Superior temporal gyrus (tissue), 1 donor: ENCODE measurements at regions not wholly inside any gene's neighbourhood (a gene's known extent, or its start where the extent isn't known, plus 50 kb on each side); places are given as distances from the start of the nearest gene placed in this dataset.

Source experiments
- DNase-seq: peaks from one replicate; pipeline ENCODE4 v3.0.0-alpha.2; 2016; ENCODE audit errors: extremely low spot score

DNA sequence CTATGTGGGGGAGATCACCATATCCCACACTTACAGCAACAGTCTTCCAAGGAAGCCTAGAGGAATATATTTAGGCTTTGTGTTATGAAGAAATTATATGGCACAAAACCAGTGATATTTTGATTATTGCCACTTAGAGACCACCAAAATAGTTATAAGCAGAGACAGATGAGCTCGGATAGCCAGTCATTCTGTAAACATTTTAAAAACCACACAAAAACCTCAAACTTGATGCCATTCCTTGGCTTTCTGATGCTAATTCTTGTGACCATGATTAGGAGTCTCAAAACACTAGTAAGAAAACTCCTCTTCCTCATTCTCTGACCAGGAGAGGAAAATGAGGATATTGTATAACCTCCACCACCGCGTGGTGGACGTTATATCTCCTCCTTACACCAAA is 496.4 kb downstream of the FOXO1 start:
- no peak for DNase-seq

DNA sequence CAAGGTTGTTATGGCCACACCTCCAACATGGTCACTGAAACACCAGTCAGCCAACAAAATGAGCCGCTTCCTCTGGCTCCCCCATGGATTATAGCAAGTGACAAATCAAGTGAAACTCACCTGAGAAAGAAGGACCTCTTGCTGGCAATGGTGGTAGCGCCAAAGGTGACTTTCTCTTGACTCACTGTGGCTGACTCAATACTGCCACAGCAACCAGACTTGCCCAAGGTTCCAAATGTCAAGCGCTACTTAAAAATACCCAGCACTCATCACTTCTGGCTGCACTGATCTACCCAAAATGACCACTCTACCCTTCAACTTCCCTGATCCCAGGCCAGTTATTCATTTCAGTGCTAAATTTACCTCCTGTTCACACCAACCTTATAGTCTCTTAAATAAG is 495.5 kb downstream of the FOXO1 start:
- no peak for DNase-seq

DNA sequence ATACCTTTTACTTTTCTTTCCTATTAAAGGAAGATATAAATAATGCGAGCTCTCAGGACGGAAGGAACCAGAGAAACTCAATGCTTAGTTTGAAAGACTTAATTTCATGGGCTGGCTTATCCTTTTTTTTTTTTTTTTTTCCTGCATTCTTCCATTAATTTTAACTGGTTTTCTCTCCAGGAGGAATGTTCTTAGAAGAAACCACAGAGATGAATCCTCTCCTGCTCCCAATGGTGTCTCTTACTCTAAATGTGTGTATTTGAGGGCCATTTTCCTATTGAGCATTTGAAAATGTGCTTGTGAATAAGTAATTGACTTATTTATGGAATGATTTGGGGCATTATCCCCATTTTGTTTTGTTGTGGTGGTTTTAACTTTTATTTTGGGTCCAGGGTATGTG is 494.9 kb downstream of the FOXO1 start:
- DNase-seq = no peak

DNA sequence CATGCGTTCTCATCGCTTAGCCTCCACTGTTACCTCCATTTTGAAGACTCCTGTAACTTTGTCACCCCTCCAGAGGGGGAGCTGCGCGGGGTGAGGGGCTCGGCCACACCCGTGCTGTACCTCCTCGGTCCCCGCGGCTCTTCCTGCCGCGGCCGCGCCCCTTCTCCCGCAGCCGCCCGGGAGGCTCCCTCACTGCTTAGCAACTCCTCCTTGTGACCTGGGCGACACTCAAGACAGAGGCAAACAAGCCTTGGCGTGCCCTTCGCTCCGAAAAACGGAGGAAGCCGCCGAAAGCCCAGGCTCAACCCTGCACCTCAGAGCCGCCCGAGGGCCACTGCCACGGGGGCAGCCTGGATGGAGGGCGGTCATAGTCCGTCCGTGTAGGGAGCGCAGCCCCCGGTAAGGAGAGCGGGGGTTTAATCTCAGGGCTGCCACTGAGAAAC is 494.3 kb downstream of the FOXO1 start:
- no peak for DNase-seq

DNA sequence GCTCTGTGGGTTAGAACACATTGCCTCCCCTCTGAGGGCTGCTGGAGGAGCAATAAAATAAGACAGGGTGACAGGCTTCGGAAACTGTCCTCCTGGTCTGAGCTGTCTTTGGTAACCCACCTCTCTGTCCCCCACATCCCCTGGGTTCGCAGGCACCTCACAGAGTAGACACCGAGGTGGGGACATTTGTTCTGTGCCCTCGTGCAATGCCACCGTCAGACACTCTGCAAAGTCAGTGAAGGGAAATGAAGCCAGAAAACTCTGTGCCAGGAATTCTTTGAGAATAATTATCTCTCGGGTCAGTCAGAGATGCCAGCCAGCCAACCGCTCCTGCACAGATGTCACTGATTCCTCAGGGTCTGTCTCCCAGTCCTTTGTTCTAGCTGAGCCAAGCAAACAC is 493.6 kb downstream of the FOXO1 start:
- no peak for DNase-seq

DNA sequence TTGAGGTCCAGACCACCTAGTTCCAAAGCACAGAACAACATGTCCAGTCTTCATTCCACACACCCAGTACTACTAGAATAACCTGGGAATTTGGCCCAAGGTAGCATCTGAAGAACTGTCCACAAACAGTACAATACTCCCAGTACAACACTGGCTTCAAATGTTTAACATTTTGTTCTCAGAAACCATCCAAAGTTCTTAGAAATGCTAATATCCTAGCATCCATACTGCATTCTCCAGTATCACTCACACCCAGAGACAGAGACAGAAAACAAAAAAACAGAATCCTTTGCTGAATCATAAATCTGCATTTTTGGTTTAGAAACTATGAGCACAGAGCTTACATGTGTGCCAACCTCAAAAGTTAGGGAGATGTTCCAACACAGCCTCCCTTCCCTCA is 490.8 kb downstream of the FOXO1 start:
- no peak for DNase-seq

DNA sequence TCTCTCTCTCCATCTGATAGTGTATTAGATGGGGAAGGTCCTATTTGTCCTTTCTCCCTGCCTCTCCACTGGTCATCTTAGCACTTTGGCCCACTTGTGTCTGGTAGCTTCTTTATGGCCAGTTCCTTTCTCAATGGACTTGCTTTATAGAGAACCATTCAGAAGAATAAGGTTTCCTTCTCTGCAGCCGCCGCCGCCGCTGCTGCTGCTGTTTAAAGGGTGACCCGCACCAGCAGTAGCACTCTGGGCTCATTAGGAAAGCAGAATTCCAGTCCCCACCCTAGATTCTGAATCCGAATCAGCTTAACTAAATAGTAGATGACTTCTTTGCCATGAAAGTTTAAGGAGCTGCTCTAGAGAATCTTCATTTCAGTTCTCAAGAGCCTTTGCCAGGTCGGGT is 490.2 kb downstream of the FOXO1 start:
- DNase-seq = no peak

DNA sequence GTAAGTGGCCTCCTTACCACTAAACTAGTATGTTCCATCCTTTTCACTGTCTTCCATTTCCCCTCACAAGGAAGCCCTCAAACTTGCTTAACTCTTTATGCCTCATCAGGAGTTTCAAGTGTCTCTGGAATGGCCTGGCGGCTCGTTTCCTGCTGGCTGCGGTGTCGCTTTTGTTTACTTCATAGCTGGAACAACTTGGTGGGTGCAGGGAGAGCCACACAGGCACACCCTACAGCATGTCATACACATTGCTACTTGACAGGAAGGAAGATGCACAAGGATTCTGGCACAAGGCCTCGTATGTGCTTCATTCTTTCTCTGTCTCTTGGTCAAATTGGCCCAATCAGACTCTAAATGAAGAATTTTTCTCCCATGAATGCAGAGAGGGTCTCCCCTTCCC is 488.3 kb downstream of the FOXO1 start:
- DNase-seq = no peak

DNA sequence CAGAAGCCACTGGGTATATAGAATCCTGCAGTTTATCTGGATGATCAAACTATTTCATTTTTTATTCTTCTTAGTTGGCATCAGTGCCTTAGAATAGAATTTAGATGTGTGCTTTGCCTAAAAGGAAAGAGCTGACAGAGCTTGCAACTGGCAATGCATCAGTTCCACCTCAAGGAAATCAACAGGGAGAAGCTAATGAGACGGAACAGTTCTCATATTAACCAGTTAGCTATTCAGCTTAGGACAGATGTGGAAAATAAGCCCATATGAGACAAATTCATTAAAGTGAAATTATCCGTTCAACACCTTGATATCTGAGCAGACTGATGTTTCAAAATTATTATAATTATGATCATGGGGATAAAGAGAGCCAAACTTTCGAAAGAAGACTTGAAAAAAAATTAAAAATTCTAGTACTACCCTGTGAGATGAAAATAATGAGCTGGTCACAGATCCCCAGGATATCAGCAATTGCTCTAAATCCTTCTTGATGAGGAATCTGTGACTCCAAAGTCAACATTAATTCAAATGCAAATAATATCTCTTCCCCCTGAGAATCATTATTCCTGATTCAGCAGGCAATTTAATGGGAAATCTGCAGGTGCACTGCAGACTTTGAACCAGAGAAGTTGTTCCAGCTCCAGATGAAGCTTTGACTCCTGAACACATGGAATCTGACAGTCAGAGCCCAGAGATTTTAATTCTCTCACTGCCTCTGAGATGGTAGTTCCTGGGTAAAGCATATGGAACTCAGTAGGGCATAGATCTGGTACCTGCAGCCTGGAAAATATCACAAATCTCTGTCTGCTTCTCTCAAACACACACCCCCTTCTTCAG is 486.8 kb downstream of the FOXO1 start:
- no peak for DNase-seq

DNA sequence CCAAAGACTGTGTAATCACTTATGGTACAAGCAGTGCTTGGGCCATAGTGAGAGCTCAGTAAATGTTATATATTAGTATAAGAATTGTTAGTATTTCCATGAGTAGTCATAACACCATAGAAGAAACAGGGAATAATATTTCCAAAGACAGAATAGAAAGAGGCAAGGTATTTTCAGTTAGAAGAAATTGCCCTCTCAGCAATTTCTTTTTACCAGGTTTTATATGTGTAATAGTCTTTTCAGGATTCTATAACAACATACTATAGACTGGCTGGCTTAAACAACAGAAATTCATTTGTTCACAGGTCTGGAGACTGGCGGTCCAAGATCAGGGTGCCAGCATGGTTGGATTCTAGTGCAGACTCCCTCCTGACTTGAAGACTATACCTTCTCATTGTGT is 485.7 kb downstream of the FOXO1 start:
- DNase-seq = no peak

DNA sequence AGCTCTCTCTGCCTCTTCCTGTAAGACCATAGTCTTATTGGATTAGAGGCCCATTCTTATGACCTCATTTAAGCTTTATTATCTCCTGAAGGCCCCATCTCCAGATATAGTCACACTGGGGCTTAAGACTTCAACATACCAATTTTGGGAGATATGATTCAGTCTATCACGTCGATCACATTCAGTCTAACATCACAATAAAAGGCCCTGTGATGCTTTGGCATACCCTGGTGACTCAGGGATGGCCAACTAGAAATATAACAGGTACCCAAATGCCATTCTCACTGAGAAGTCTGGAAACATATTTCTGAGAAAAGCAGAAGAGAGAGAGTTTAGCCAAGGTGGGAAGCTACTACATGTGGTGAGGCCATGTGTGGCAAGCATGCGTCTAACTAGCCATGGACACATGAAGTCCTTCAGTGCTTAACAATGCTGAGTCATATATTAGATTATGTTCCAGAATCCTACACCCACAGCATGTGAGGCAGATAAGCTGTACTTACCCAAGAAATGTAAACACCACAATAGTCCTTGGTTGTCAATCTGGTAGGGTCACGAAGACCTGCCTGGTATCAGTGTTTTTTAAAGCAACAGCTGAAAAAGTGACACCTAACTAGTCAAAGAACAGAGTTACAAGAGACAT is 485.1 kb downstream of the FOXO1 start:
- no peak for DNase-seq

DNA sequence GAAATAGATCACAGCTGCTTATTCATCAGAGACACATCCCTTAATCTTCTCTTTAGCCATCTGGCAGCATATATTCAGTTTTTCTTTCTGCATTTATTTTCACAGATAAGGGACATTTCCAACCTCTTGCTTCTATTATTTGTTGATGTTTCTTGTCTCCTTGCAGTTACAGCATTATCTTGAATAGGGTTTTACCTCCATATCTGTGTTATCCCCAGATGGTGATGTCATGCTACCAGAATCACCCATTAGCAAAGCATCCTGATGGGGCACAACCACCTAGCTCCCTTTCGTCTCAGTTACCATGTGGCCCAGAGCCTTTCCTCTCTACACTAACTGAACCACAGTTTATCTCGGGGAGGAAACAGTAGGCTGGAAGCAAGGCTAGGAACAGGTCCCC is 483.9 kb downstream of the FOXO1 start:
- DNase-seq = no peak

DNA sequence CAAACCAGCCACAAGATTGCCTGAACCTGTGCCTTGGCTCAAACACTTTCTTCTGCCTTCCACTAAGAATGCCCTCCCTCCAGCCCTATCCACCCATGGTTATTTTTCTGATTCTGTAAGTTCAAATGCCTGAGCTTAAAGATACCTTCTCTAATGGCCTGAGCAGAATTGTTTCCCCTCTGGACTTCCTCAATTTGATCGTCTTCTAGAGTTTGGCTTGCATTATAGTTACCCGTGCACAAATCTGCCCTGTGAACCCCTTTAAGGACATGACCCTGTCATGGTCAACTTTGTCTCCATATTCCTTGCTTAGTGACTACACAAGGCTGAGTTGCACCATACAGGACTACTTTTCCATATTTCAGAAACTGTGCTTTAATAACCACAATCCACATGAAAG is 481.0 kb downstream of the FOXO1 start:
- no peak for DNase-seq

DNA sequence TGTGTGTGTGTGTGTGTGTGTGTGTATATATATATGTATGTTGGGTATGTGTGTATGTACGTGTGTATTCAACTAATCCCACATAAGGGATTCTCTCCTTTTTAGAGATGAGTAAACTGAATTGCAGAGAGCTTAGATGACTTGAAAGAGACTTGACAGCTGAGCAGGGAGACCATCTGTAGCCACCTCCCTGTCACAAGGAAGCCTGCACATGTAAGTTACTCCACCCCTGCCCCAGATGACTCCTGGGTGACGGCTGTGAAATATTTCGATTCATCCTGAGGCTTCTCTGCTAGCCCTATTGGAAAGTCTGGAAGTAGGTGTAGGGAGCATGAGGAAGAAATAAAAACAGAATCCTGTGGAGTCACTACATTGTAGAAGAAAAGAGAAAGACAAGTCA is 480.4 kb downstream of the FOXO1 start:
- no peak for DNase-seq

DNA sequence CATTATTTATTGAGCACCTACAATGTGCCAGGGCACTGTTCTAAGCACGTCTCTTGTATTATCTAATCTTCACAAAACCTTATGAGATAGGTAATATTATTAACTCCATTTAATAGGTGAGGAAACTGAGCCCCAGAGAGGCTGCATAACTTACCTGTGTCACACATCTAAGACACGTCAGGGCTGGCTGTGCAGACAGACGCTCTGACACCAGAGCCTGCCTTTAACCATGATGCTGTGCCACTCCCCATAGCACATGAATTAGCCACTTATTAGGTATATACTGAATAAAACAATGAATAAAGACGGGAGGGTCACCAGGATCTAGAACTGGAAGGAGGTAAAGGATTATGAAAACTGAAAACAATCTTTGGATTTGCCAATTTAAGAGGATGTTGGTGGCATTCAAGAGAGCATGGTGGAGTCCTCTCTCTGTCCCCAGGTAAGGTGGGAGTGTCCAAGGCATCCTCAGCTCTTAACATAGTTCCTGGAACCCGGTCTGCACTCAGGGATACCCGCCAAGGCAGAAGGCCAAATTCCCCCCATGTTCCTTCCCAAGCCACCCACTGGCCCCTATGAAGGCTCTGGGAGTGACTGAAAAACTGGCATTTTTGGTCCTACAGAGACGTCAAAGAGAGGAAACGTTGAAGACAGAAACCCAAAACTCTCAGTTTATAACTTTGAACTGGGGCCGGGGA is 479.7 kb downstream of the FOXO1 start:
- DNase-seq = no peak

DNA sequence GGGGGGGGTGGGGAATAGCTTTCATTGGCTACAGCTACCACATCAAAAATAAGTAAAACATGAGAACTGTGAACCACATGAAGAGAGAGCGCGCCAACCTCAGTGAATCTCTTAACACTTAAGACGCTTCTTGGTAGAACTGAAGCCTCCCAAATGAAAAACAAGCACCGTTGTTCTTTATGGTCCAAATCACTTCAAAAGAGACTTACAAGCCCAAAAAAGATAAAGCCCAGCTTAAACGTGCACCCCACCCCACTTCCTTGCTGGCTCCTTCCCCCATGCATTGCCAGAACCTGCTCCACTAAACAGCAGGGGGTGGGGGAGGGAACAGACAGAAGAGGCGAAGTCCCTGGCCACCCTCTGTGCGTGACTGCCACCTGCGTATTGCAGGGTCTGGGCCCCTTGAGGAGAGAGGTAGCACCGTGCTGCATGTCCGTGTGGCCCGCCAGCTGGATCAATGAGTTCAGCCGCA is 479.1 kb downstream of the FOXO1 start:
- no peak for DNase-seq

DNA sequence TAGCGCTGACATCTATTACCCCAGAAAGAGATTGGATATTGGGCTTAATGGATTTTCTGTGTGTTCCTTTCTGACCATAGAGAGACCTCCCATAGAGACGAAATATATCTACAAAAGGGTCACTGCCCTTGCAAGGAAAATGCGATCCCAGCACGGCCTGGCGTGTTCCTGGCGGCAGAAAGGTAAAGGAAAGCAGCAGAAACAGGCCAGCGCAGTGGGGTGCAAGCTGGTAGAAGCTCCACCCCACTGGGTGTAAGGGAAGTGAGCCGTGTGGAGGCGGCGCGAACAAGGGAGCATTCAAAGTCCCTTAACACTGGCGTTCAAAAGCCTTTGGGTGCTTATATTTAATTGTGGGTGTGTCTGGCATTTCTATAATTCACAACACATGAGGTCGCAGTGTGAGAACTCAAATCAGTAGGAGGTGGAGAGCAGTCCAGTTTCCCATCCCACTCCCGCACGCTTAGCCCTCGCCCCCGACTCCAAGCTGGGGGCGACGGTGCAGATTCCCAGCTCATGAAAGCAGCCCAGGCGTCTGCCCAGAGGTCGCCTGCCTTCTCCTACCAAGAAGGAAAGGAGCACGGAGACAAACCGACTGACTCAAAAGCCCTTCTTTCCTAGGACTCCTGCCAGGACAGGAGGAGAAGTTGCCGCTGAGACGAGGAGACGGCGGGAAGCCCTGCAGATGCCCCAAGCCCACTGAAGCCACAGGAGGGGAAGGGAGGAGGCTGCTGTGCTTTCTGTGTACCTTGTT is 478.4 kb downstream of the FOXO1 start:
- no peak for DNase-seq

DNA sequence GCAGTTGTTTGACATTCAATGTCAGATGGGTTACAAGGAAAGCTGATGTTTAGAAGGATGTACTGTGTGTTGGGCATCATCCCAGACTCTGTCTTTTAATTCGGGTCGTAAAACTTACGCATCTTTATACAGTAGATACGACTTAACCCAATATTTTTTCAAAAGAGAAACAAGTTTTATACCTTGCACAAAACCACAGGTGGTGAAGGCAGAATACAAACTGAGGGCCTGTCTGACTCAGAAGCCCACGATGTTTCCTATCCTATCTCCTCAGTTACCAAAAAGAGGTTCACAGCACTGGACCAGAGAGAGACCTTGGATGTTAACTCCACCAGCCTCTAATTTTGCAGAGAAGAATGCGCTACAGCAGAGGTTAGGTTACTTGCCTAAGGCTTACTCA is 477.0 kb downstream of the FOXO1 start:
- DNase-seq = peak; percentile 70

DNA sequence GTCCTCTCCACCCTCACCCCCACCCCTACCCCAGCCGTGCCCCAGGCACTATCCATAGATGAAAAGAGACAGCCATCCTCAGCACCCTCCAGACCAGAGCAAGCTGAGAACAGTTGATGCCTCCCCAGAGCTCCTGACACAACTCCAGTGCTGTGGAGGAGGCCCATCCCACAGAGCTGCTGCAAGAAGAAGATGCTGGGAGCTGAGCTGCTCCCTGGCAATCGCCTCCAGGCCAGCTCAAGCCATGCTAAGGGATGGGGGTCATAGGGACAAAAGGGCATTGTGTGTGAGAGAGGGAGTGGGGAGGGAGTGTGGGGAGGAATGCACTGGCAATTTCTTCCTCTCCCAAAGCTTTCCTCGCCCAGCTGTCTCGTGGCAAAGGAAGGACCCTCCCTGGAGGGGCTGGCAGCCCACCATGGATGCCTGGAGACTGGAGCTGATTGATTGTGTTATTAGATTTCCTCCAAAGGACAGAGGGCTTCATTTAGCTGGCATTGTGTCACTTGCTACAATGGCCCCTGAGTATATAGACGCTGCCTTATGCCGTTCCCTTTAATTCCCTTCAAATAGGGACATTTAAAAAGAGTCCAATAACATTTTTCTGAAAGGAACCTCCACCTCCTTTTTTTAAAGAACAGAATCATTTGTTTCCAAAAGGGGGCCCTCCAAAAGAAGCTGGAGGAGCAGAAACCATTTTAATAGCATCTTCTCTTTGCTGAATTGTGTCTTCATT is 476.4 kb downstream of the FOXO1 start:
- peak; percentile 92 for DNase-seq

DNA sequence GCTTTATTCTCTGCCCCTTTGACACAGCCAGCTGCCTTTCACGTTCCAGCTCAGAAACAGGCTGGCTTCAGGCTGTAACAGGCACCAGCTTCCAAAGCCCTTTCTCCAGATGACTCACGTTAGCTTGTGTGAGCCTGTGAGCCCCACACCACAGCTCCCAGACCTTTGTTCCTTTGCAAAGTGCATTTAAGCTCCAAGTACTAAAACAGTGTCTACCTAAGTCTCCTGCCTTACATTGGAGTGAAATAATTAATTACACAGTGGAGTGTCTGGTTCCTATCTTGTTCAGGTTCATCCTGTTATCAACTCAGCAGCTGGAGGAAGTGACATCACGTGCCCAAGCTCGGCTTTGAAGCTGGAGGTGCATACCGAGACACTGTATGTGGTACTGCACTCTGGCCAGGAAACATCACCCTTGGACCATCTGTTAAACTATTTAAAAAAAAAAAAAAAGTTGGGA is 475.8 kb downstream of the FOXO1 start:
- DNase-seq = no peak
